Trophoblast cell (in vitro differentiated cells and primary cell): ENCODE measurements at regions not wholly inside any gene's neighbourhood (a gene's known extent, or its start where the extent isn't known, plus 50 kb on each side); places are given as distances from the start of the nearest gene placed in this dataset.

Experiments
- DNase-seq, 2 donors: peaks; one replicate each; pipeline ENCODE4 v3.0.0-alpha.2; 2016
- H2AFZ ChIP-seq: 2 replicates; pipeline ENCODE4 v1.6.1; 2013; ENCODE audit warnings: low read length, moderate library complexity, mild to moderate bottlenecking; ENCODE audit not compliant: insufficient read depth, poor library complexity
- H2AK5ac ChIP-seq: 2 replicates; pipeline ENCODE4 v1.6.1; 2013; ENCODE audit warnings: mild to moderate bottlenecking, low read length
- H2BK120ac ChIP-seq: 2 replicates; pipeline ENCODE4 v1.6.1; 2013; ENCODE audit warnings: low read length, mild to moderate bottlenecking, moderate library complexity; ENCODE audit not compliant: insufficient read depth, poor library complexity
- H2BK12ac ChIP-seq: 2 replicates; pipeline ENCODE4 v1.6.1; 2013; ENCODE audit warnings: mild to moderate bottlenecking, low read length, moderate library complexity
- H2BK5ac ChIP-seq: 2 replicates; pipeline ENCODE4 v1.6.1; 2013; ENCODE audit warnings: low read length, low read depth, moderate library complexity, mild to moderate bottlenecking; ENCODE audit not compliant: poor library complexity
- H3K14ac ChIP-seq: 2 replicates; pipeline ENCODE4 v1.6.1; 2013; ENCODE audit warnings: mild to moderate bottlenecking, low read length
- H3K18ac ChIP-seq: 2 replicates; pipeline ENCODE4 v1.6.1; 2013; ENCODE audit warnings: mild to moderate bottlenecking, low read length
- H3K23ac ChIP-seq: 2 replicates; pipeline ENCODE4 v1.6.1; 2013; ENCODE audit warnings: low read length
- H3K27ac ChIP-seq: 2 replicates; pipeline ENCODE4 v1.5.1; 2013; ENCODE audit warnings: low read depth, mild to moderate bottlenecking, inconsistent platforms, low read length, moderate library complexity
- H3K27me3 ChIP-seq: 2 replicates; pipeline ENCODE4 v1.6.1; 2013; ENCODE audit warnings: inconsistent platforms, mild to moderate bottlenecking, low read length, moderate library complexity; ENCODE audit not compliant: insufficient read depth
- H3K36me3 ChIP-seq, 2 experiments: 1 replicate in 1 of 2; 2 replicates in 1 of 2; pipeline ENCODE4 v1.6.1; 2013; ENCODE audit warnings: low read length in 2 of 2, mild to moderate bottlenecking in 2 of 2, moderate library complexity in 1 of 2; ENCODE audit not compliant: insufficient read depth in 2 of 2, control insufficient read depth in 1 of 2
- H3K4ac ChIP-seq: 2 replicates; pipeline ENCODE4 v1.6.1; 2013; ENCODE audit warnings: low read depth, mild to moderate bottlenecking, low read length, moderate library complexity
- H3K4me1 ChIP-seq, 2 experiments: 1 replicate in 1 of 2; 2 replicates in 1 of 2; pipeline ENCODE4 v1.6.1; 2013; ENCODE audit warnings: low read length in 2 of 2, mild to moderate bottlenecking in 2 of 2, moderate library complexity in 1 of 2; ENCODE audit not compliant: insufficient read depth in 2 of 2, control insufficient read depth in 1 of 2
- H3K4me2 ChIP-seq: 2 replicates; pipeline ENCODE4 v1.6.1; 2013; ENCODE audit warnings: inconsistent platforms, mild to moderate bottlenecking, low read length, moderate library complexity
- H3K4me3 ChIP-seq: 2 replicates; pipeline ENCODE4 v1.5.1; 2013; ENCODE audit warnings: mild to moderate bottlenecking, low read depth, low read length, inconsistent platforms
- H3K79me1 ChIP-seq: one replicate; pipeline ENCODE4 v1.6.1; 2013; ENCODE audit warnings: low read length
- H3K79me2 ChIP-seq: 2 replicates; pipeline ENCODE4 v1.6.1; 2013; ENCODE audit warnings: low read length, mild to moderate bottlenecking; ENCODE audit not compliant: control insufficient read depth, insufficient read depth, poor library complexity
- H3K9ac ChIP-seq: 2 replicates; pipeline ENCODE4 v1.6.1; 2013; ENCODE audit warnings: mild to moderate bottlenecking, low read length
- H3K9me3 ChIP-seq: 2 replicates; pipeline ENCODE4 v1.6.1; 2013; ENCODE audit warnings: low read depth, mild to moderate bottlenecking, control low read depth, inconsistent platforms, low read length; ENCODE audit not compliant: insufficient read depth
- H4K12ac ChIP-seq: 2 replicates; pipeline ENCODE4 v1.6.1; 2013; ENCODE audit warnings: low read depth, mild to moderate bottlenecking, low read length, moderate library complexity
- H4K8ac ChIP-seq: 2 replicates; pipeline ENCODE4 v1.6.1; 2013; ENCODE audit warnings: low read depth, mild to moderate bottlenecking, low read length, moderate library complexity
- H4K91ac ChIP-seq: one replicate; pipeline ENCODE4 v1.6.1; 2013; ENCODE audit warnings: low read depth, mild to moderate bottlenecking, low read length, moderate library complexity
- WGBS: extraction: QIAGEN DNeasy Blood & Tissue Kit; methylation state at CpG from one replicate; pipeline ENCODE4 v1.1.7; 2013; ENCODE audit warnings: missing lambda C conversion rate; ENCODE audit not compliant: insufficient read length, insufficient coverage; ENCODE audit errors: extremely low coverage; 5-methylcytosine and 5-hydroxymethylcytosine counted together

DNA sequence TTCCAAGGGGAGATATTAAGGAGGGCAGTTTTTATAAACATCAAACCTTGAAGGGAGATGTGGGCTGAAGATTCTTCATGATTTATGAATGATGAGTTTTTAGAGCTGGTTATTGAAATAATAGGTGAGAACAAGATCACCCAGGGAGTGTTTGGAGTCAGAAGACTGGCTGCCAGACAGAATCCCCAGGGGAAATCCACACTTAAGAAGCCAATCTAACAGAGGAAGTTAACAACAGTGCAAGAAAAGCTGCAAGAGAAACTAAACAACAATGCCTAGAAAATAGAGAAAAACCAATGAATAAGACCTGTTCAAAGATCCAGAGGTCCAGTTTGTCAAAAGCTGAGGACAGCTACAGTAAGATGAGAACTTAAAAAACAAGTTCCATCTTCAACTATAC, 167.9 kb upstream of the MAN1A1 start:
- H4K8ac ChIP-seq = no peak overlapping the region
- H2AFZ ChIP-seq = no peak overlapping the region
- H2BK12ac ChIP-seq = no peak overlapping the region
- no peak overlapping the region for H3K4me2 ChIP-seq
- no peaks in the 10 kb centered on the region for H3K79me2 ChIP-seq
- H3K27ac ChIP-seq = no peak overlapping the region
- H4K12ac ChIP-seq = no peak overlapping the region
- no peak overlapping the region for H3K14ac ChIP-seq
- no peak for DNase-seq
- no peak overlapping the region for H3K18ac ChIP-seq
- H3K79me1 ChIP-seq = no peaks in the 10 kb centered on the region
- H3K36me3 ChIP-seq = no peaks in the 10 kb centered on the region
- H3K27me3 ChIP-seq = no peaks in the 10 kb centered on the region
- no peaks in the 10 kb centered on the region for H3K9me3 ChIP-seq
- H4K91ac ChIP-seq = no peak overlapping the region
- no peak overlapping the region for H3K4ac ChIP-seq
- no peak overlapping the region for H3K23ac ChIP-seq
- no peak overlapping the region for H3K4me3 ChIP-seq
- H3K9ac ChIP-seq = no peak overlapping the region
- H3K4me1 ChIP-seq = no peaks in the 10 kb centered on the region
- no peak overlapping the region for H2BK5ac ChIP-seq
- H2AK5ac ChIP-seq = no peak overlapping the region
- no peak overlapping the region for H2BK120ac ChIP-seq

DNA sequence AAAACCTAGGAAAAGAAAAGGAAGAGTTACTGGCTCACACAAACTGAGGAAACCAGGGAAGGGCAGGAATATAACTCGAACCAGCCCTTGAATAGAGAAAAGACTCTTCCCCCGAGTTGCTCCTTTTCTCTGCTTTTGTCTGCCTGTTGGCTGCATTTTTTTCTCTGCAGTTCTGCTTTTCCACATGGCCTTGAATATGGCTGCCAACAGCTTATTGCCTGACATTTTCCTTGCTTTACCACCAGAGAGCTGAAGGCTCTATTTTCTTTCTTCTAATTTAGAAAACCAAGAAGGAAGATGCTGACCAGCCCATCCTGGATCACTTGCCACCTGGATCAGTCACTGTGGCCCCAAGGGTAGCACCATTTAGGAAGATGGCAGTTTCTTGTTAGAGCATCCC, 164.8 kb upstream of the MAN1A1 start:
- H4K8ac ChIP-seq = no peak overlapping the region
- H4K91ac ChIP-seq = no peak overlapping the region
- WGBS = no CpG with 5 or more reads among the region's 2 CpGs

DNA sequence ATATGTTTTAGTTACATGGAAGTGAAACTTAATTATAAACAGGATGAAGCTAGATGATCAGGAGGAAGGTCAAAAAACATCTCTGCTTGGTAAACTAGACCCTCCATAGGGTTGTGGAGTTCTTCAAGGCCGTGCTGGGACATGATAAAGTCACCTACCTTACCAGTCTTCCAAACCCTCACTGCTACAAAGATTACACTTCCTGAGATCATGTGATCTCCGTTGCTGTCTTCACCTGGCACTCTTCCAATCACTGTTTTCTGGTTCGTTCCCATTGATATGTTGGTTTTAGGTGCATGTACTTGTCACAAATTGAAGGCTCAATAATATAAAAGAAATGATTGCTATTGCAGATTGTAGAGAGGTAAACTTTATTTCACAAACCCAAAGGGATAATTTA, 161.5 kb upstream of the MAN1A1 start:
- Histone ChIP-seq H3K79me2 (no peaks in the 10 kb centered on the region), H3K14ac (no peak overlapping the region), H3K79me1 (no peaks in the 10 kb centered on the region), H3K36me3 (no peaks in the 10 kb centered on the region), H3K4ac (no peak overlapping the region), H2AFZ (no peak overlapping the region), H3K18ac (no peak overlapping the region), H3K4me1 (no peaks in the 10 kb centered on the region), H2AK5ac (no peak overlapping the region), H3K23ac (no peak overlapping the region), H2BK5ac (no peak overlapping the region), H4K12ac (no peak overlapping the region), H3K27me3 (no peaks in the 10 kb centered on the region), H2BK120ac (no peak overlapping the region), H3K4me2 (no peak overlapping the region), H2BK12ac (no peak overlapping the region), H3K9ac (no peak overlapping the region), H3K4me3 (no peak overlapping the region), H3K27ac (no peak overlapping the region), H4K91ac (no peak overlapping the region), H3K9me3 (no peaks in the 10 kb centered on the region), H4K8ac (no peak overlapping the region)
- no peak for DNase-seq
- WGBS = no CpG with 5 or more reads among the region's 3 CpGs

More for the DNA sequence above, 164.8 kb upstream of the MAN1A1 start:
- no peak overlapping the region for H2AFZ ChIP-seq
- H2BK12ac ChIP-seq = no peak overlapping the region
- H3K4ac ChIP-seq = no peak overlapping the region
- no peak overlapping the region for H2BK120ac ChIP-seq
- DNase-seq = no peak
- H3K23ac ChIP-seq = no peak overlapping the region
- no peaks in the 10 kb centered on the region for H3K27me3 ChIP-seq
- H4K12ac ChIP-seq = no peak overlapping the region
- no peak overlapping the region for H3K9ac ChIP-seq
- no peak overlapping the region for H3K27ac ChIP-seq
- no peak overlapping the region for H3K18ac ChIP-seq
- no peak overlapping the region for H3K4me2 ChIP-seq
- H3K79me1 ChIP-seq = no peaks in the 10 kb centered on the region
- no peaks in the 10 kb centered on the region for H3K36me3 ChIP-seq
- no peak overlapping the region for H3K4me3 ChIP-seq
- no peaks in the 10 kb centered on the region for H3K4me1 ChIP-seq
- H3K79me2 ChIP-seq = no peaks in the 10 kb centered on the region
- H3K9me3 ChIP-seq = no peaks in the 10 kb centered on the region
- H2BK5ac ChIP-seq = no peak overlapping the region
- no peak overlapping the region for H2AK5ac ChIP-seq
- H3K14ac ChIP-seq = no peak overlapping the region

DNA sequence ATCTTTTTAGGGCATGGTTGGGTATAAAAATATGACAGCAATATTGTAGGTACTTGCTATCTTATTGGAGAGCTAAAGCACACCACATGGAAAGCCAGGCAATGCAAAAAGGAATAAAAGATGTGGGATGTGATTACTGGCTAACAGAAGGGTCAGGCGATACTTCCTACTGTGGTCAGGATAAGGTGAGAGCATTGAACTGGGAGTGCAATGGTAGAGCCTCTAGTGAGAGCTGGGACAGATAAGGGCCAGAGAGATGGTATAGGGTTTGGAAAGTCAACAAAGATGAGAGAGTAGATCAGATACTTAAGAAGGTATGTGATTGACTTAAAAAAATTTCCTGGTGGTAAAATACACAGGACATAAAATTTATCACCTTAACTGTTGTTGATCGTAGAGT, 160.7 kb upstream of the MAN1A1 start:
- WGBS = no CpG with 5 or more reads among the region's 2 CpGs
- no peaks in the 10 kb centered on the region for H3K79me2 ChIP-seq
- no peak overlapping the region for H3K4me3 ChIP-seq
- H3K4me2 ChIP-seq = no peak overlapping the region
- no peak overlapping the region for H2BK120ac ChIP-seq
- no peaks in the 10 kb centered on the region for H3K4me1 ChIP-seq
- H3K36me3 ChIP-seq = no peaks in the 10 kb centered on the region
- H3K79me1 ChIP-seq = no peaks in the 10 kb centered on the region
- H3K23ac ChIP-seq = no peak overlapping the region
- no peak overlapping the region for H2BK12ac ChIP-seq
- no peak overlapping the region for H3K18ac ChIP-seq
- H3K27me3 ChIP-seq = no peaks in the 10 kb centered on the region
- no peak overlapping the region for H2AFZ ChIP-seq
- no peak overlapping the region for H3K27ac ChIP-seq
- H3K9ac ChIP-seq = no peak overlapping the region
- H4K8ac ChIP-seq = no peak overlapping the region
- no peaks in the 10 kb centered on the region for H3K9me3 ChIP-seq
- no peak for DNase-seq
- no peak overlapping the region for H2BK5ac ChIP-seq
- H3K14ac ChIP-seq = no peak overlapping the region
- H3K4ac ChIP-seq = no peak overlapping the region
- no peak overlapping the region for H2AK5ac ChIP-seq
- H4K12ac ChIP-seq = no peak overlapping the region
- H4K91ac ChIP-seq = no peak overlapping the region
